ENCODE measurements at regions not wholly inside any gene's neighbourhood (a gene's known extent, or its start where the extent isn't known, plus 50 kb on each side); places are given as distances from the start of the nearest gene placed in this dataset.
"Not testable (repeated sequence)": the region's sequence is repeated elsewhere in the genome, so short reads cannot be mapped to it uniquely, and the experiment has no call there.

GRCh38 chr20:5474646-5475550 is 135.9 kb downstream of the GPCPD1 start:
- H3K27me3 ChIP-seq (ENCODE audit: control insufficient read depth, insufficient read depth, low read length): no peaks in the 10 kb centered on the region
- WGBS (ENCODE audit: insufficient coverage, low lambda C conversion rate): no CpG with 5 or more reads among the region's 9 CpGs
- no peaks in the 10 kb centered on the region for H3K9me3 ChIP-seq (ENCODE audit: control insufficient read depth, low read depth, low read length)
- DNase-seq: no peak
- H3K4me3 ChIP-seq (ENCODE audit: low read length): no peak overlapping the region
- H3K36me3 ChIP-seq (ENCODE audit: control insufficient read depth, insufficient read depth, low read length): no peaks in the 10 kb centered on the region
- H3K27ac ChIP-seq (ENCODE audit: low read length): no peak overlapping the region
- no peaks in the 10 kb centered on the region for H3K4me1 ChIP-seq (ENCODE audit: control insufficient read depth, insufficient read depth, low read length)

GRCh38 chr20:5471866-5472265 is 138.9 kb downstream of the GPCPD1 start:
- not testable (repeated sequence) for DNase-seq; H3K27me3 ChIP-seq (ENCODE audit: control insufficient read depth, insufficient read depth, low read length); H3K4me1 ChIP-seq (ENCODE audit: control insufficient read depth, insufficient read depth, low read length); H3K27ac ChIP-seq (ENCODE audit: low read length); H3K9me3 ChIP-seq (ENCODE audit: control insufficient read depth, low read depth, low read length); H3K4me3 ChIP-seq (ENCODE audit: low read length); H3K36me3 ChIP-seq (ENCODE audit: control insufficient read depth, insufficient read depth, low read length)
- no CpG with 5 or more reads among the region's 10 CpGs for WGBS (ENCODE audit: insufficient coverage, low lambda C conversion rate)

- no peaks in the 10 kb centered on the region for H3K9me3 ChIP-seq (ENCODE audit: control insufficient read depth, low read depth, low read length)
- no CpG with 5 or more reads among the region's 18 CpGs for WGBS (ENCODE audit: insufficient coverage, low lambda C conversion rate)
- H3K36me3 ChIP-seq (ENCODE audit: control insufficient read depth, insufficient read depth, low read length): no peaks in the 10 kb centered on the region
- no peak overlapping the region for H3K27ac ChIP-seq (ENCODE audit: low read length)
- H3K4me3 ChIP-seq (ENCODE audit: low read length): no peak overlapping the region
- H3K27me3 ChIP-seq (ENCODE audit: control insufficient read depth, insufficient read depth, low read length): peaks cover under 1% of the 10 kb centered on the region
- DNase-seq: no peak
- no peaks in the 10 kb centered on the region for H3K4me1 ChIP-seq (ENCODE audit: control insufficient read depth, insufficient read depth, low read length)
Measured at GRCh38 chr20:5471368-5471767, 139.4 kb downstream of the GPCPD1 start.

GRCh38 chr20:5470943-5471342 is 139.9 kb downstream of the GPCPD1 start:
- DNase-seq: no peak
- no peak overlapping the region for H3K27ac ChIP-seq (ENCODE audit: low read length)
- H3K4me1 ChIP-seq (ENCODE audit: control insufficient read depth, insufficient read depth, low read length): no peaks in the 10 kb centered on the region
- peaks cover 2% of the 10 kb centered on the region for H3K27me3 ChIP-seq (ENCODE audit: control insufficient read depth, insufficient read depth, low read length)
- WGBS (ENCODE audit: insufficient coverage, low lambda C conversion rate): no CpG with 5 or more reads among the region's 16 CpGs
- H3K9me3 ChIP-seq (ENCODE audit: control insufficient read depth, low read depth, low read length): no peaks in the 10 kb centered on the region
- H3K4me3 ChIP-seq (ENCODE audit: low read length): no peak overlapping the region
- no peaks in the 10 kb centered on the region for H3K36me3 ChIP-seq (ENCODE audit: control insufficient read depth, insufficient read depth, low read length)

GRCh38 chr20:5470458-5470857 is 140.3 kb downstream of the GPCPD1 start:
- DNase-seq: no peak
- no peak overlapping the region for H3K4me3 ChIP-seq (ENCODE audit: low read length)
- H3K4me1 ChIP-seq (ENCODE audit: control insufficient read depth, insufficient read depth, low read length): no peaks in the 10 kb centered on the region
- WGBS (ENCODE audit: insufficient coverage, low lambda C conversion rate): no CpG with 5 or more reads among the region's 4 CpGs
- H3K9me3 ChIP-seq (ENCODE audit: control insufficient read depth, low read depth, low read length): no peaks in the 10 kb centered on the region
- H3K27me3 ChIP-seq (ENCODE audit: control insufficient read depth, insufficient read depth, low read length): peaks cover 2% of the 10 kb centered on the region
- no peaks in the 10 kb centered on the region for H3K36me3 ChIP-seq (ENCODE audit: control insufficient read depth, insufficient read depth, low read length)
- no peak overlapping the region for H3K27ac ChIP-seq (ENCODE audit: low read length)

GRCh38 chr20:5469111-5469510 is 141.7 kb downstream of the GPCPD1 start:
- H3K27me3 ChIP-seq (ENCODE audit: control insufficient read depth, insufficient read depth, low read length): peaks cover 2% of the 10 kb centered on the region
- no peak overlapping the region for H3K27ac ChIP-seq (ENCODE audit: low read length)
- DNase-seq: no peak
- no peaks in the 10 kb centered on the region for H3K36me3 ChIP-seq (ENCODE audit: control insufficient read depth, insufficient read depth, low read length)
- H3K4me1 ChIP-seq (ENCODE audit: control insufficient read depth, insufficient read depth, low read length): no peaks in the 10 kb centered on the region
- H3K4me3 ChIP-seq (ENCODE audit: low read length): no peak overlapping the region
- H3K9me3 ChIP-seq (ENCODE audit: control insufficient read depth, low read depth, low read length): no peaks in the 10 kb centered on the region
- no CpG with 5 or more reads among the region's 3 CpGs for WGBS (ENCODE audit: insufficient coverage, low lambda C conversion rate)

GRCh38 chr20:5467086-5467485 is 143.7 kb downstream of the GPCPD1 start:
- no peaks in the 10 kb centered on the region for H3K36me3 ChIP-seq (ENCODE audit: control insufficient read depth, insufficient read depth, low read length)
- no peaks in the 10 kb centered on the region for H3K9me3 ChIP-seq (ENCODE audit: control insufficient read depth, low read depth, low read length)
- no peaks in the 10 kb centered on the region for H3K4me1 ChIP-seq (ENCODE audit: control insufficient read depth, insufficient read depth, low read length)
- no peak overlapping the region for H3K4me3 ChIP-seq (ENCODE audit: low read length)
- H3K27me3 ChIP-seq (ENCODE audit: control insufficient read depth, insufficient read depth, low read length): peaks cover 2% of the 10 kb centered on the region
- H3K27ac ChIP-seq (ENCODE audit: low read length): no peak overlapping the region
- no CpG with 5 or more reads among the region's 3 CpGs for WGBS (ENCODE audit: insufficient coverage, low lambda C conversion rate)
- DNase-seq: no peak

- 87% methylated on average over 3 of the region's 5 CpGs for WGBS (ENCODE audit: insufficient coverage, low lambda C conversion rate)
- H3K36me3 ChIP-seq (ENCODE audit: control insufficient read depth, insufficient read depth, low read length): no peaks in the 10 kb centered on the region
- DNase-seq: no peak
- H3K9me3 ChIP-seq (ENCODE audit: control insufficient read depth, low read depth, low read length): no peaks in the 10 kb centered on the region
- no peak overlapping the region for H3K27ac ChIP-seq (ENCODE audit: low read length)
- peaks cover 2% of the 10 kb centered on the region for H3K27me3 ChIP-seq (ENCODE audit: control insufficient read depth, insufficient read depth, low read length)
- no peak overlapping the region for H3K4me3 ChIP-seq (ENCODE audit: low read length)
- no peaks in the 10 kb centered on the region for H3K4me1 ChIP-seq (ENCODE audit: control insufficient read depth, insufficient read depth, low read length)
Measured at GRCh38 chr20:5465604-5465927, 145.2 kb downstream of the GPCPD1 start.

- no peaks in the 10 kb centered on the region for H3K36me3 ChIP-seq (ENCODE audit: control insufficient read depth, insufficient read depth, low read length)
- H3K4me3 ChIP-seq (ENCODE audit: low read length): no peak overlapping the region
- H3K27ac ChIP-seq (ENCODE audit: low read length): no peak overlapping the region
- WGBS (ENCODE audit: insufficient coverage, low lambda C conversion rate): no CpG with 5 or more reads among the region's 23 CpGs
- DNase-seq: no peak
- no peaks in the 10 kb centered on the region for H3K4me1 ChIP-seq (ENCODE audit: control insufficient read depth, insufficient read depth, low read length)
- no peaks in the 10 kb centered on the region for H3K9me3 ChIP-seq (ENCODE audit: control insufficient read depth, low read depth, low read length)
- H3K27me3 ChIP-seq (ENCODE audit: control insufficient read depth, insufficient read depth, low read length): peaks cover 2% of the 10 kb centered on the region
Measured at GRCh38 chr20:5464901-5465603, 145.8 kb downstream of the GPCPD1 start.

GRCh38 chr20:5463007-5463686 is 146.4 kb upstream of the PROKR2 start:
- Histone ChIP-seq H3K4me1 (ENCODE audit: control insufficient read depth, insufficient read depth, low read length) (no peaks in the 10 kb centered on the region), H3K36me3 (ENCODE audit: control insufficient read depth, insufficient read depth, low read length) (no peaks in the 10 kb centered on the region), H3K9me3 (ENCODE audit: control insufficient read depth, low read depth, low read length) (no peaks in the 10 kb centered on the region), H3K27ac (ENCODE audit: low read length) (no peak overlapping the region), H3K4me3 (ENCODE audit: low read length) (no peak overlapping the region), H3K27me3 (ENCODE audit: control insufficient read depth, insufficient read depth, low read length) (peaks cover 2% of the 10 kb centered on the region)
- DNase-seq: no peak
- no CpG with 5 or more reads among the region's 8 CpGs for WGBS (ENCODE audit: insufficient coverage, low lambda C conversion rate)
